Heart left ventricle (tissue), 16 donors: ENCODE measurements at regions not wholly inside any gene's neighbourhood (a gene's known extent, or its start where the extent isn't known, plus 50 kb on each side); places are given as distances from the start of the nearest gene placed in this dataset.
A peak's percentile ranks its signal among the peaks of the same experiment; 100 is the strongest.

Experiments used
- ATAC-seq, 4 donors: fragments of 200-7000 bp; cut with Tn5 transposase; one replicate each; pipeline ENCODE4 v1.9.1; 2020 to 2022; ENCODE audit warnings: moderate library complexity in 4 of 4, mild to moderate bottlenecking in 3 of 4, moderate number of reproducible peaks in 1 of 4
- DNase-seq, 5 donors: peaks; one replicate each; pipeline ENCODE4 v3.0.0-alpha.2; 2020
- H3K27ac ChIP-seq, 12 donors: fragments of 200-600 bp; sonication (generic) in 4 of 12; one replicate each; pipeline versions ENCODE4 v1.5.0 to v1.8.0; 2016 to 2022; ENCODE audit warnings: mild to moderate bottlenecking in 2 of 12
- H3K27me3 ChIP-seq, 9 donors: fragments of 200-600 bp; sonication (generic) in 2 of 9; one replicate each; pipeline versions ENCODE4 v1.5.1 to v1.8.0; 2016 to 2022; ENCODE audit warnings: mild to moderate bottlenecking in 3 of 9
- H3K36me3 ChIP-seq, 9 donors: fragments of 200-600 bp; sonication (generic) in 2 of 9; one replicate each; pipeline versions ENCODE4 v1.5.0 to v1.8.0; 2018 to 2022; ENCODE audit warnings: mild to moderate bottlenecking in 2 of 9
- H3K4me1 ChIP-seq, 12 donors: fragments of 200-600 bp; sonication (generic) in 4 of 12; one replicate each; pipeline versions ENCODE4 v1.5.0 to v1.8.0; 2016 to 2022; ENCODE audit warnings: mild to moderate bottlenecking in 3 of 12
- H3K4me3 ChIP-seq, 12 donors: fragments of 200-600 bp; sonication (generic) in 4 of 12; one replicate each; pipeline versions ENCODE4 v1.5.0 to v1.8.0; 2017 to 2022; ENCODE audit warnings: mild to moderate bottlenecking in 9 of 12, moderate library complexity in 4 of 12
- H3K9me3 ChIP-seq, 12 donors: fragments of 200-600 bp; sonication (generic) in 4 of 12; one replicate each; pipeline versions ENCODE4 v1.5.0 to v1.8.0; 2016 to 2022; ENCODE audit warnings: mild to moderate bottlenecking in 1 of 12
- CTCF ChIP-seq, 12 donors: fragments of 200-600 bp; sonication (generic) in 4 of 12; IDR thresholded peaks; one replicate each; pipeline versions ENCODE4 v1.5.0 to v1.8.0; 2018 to 2022; ENCODE audit warnings: antibody characterized with exemption in 12 of 12, mild to moderate bottlenecking in 5 of 12
- POLR2A ChIP-seq, 2 donors: fragments of 450-650 bp; IDR thresholded peaks; one replicate each; pipeline ENCODE4 v1.6.1; 2017; ENCODE audit warnings: antibody characterized with exemption in 2 of 2, mild to moderate bottlenecking in 2 of 2, moderate library complexity in 2 of 2
- WGBS, 4 donors: extraction: QIAGEN DNeasy Blood & Tissue Kit in 2 of 4; methylation state at CpG; one replicate each; pipeline versions ENCODE4 v1.1.5 to v1.1.7; 2013 to 2018; 5-methylcytosine and 5-hydroxymethylcytosine counted together
- intact Hi-C, 10 donors: fragments of 100-400 bp; cut with DNase I; formaldehyde crosslinking; loops; one replicate each; pipeline versions ENCODE4 v1.11.1 to v1.14.2; 2022
- donor health status: ischemic (EF 13 %, LVEDD 7.1; RV severe dilation, severe dysfunction).
- donor health status: healthy with polysubstance abuse.
- donor health status: DM: no; HTN: yes; CAD: no.
- donor health status: DM: no; HTN: no; CAD: no.
- donor health status: ischemic (EF 25% LVEDD 6.9; RV normal size, moderate dysfunction).
- donor health status: ischemic (EF 25% LVEDD 5.7; RV mildly dilated, moderate dysfunction).
- donor health status: healthy.
- donor health status: DM: yes; HTN: yes; CAD: no.
- donor health status: ischemic (EF 35%, LVEDD 5.7; RV mildly dilated, moderate dysfunction).
- donor health status: nonischemic (EF 11% LVEDD 7.7; RV severe dilation, severe dysfunction).
- donor health status: DM: yes; HTN: yes; CAD: no.
- donor health status: PGD.
- donor health status: ischemic (EF 29% LVEDD 5.4; RV normal size, mild dysfunction).
- donor health status: nonischemic (EF 23%, LVEDD 6.1; RV moderate dilation, normal function).

DNA sequence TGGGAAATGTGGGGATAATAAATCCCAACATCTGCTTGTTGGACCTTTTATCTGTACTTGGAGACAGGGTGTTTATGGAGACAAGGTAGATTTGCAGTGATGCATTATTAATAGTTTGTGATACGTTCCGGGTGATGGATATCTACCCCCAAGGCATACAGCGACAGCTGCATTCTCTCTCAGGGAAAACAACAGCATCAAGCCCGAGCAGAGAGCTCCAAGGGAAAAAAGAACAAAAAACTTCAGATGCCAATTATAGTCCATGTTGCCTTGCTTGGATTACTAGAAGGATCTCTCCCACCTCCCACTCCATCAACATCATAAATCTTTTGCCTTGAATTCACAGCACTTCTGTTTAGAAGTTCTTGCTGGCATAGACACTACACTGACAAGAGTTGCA is 187.5 kb upstream of the CDH11 start:
- Histone ChIP-seq H3K27me3 (no peaks in the 10 kb centered on the region), H3K9me3 (no peaks in the 10 kb centered on the region), H3K27ac (no peak overlapping the region), H3K36me3 (no peaks in the 10 kb centered on the region), H3K4me3 (no peak overlapping the region), H3K4me1 (peaks cover 0 to 26% (median 1%) of the 10 kb centered on the region in 12 donors)
- TF ChIP-seq CTCF (IDR thresholded peaks at IDR 0.05) (no peak), POLR2A (IDR thresholded peaks at IDR 0.05) (no peak)
- 36 to 58% (median 51%) methylated on average over 4 of the region's 4 CpGs for WGBS, 4 donors
- no peak for DNase-seq
- intact Hi-C loops = loop anchor here in 1 of 10 donors (5.0 kb wide), 1 partner anchor 62 kb away; no protein-coding TSS in a partner anchor
- no peak for ATAC-seq

GRCh38 chr16:65308506-65308905 is 186.6 kb upstream of the CDH11 start:
- WGBS, 4 donors = 60 to 71% (median 65%) methylated on average over 2 of the region's 2 CpGs

GRCh38 chr16:65307286-65307685 is 185.4 kb upstream of the CDH11 start:
- Histone ChIP-seq H3K27ac (no peak overlapping the region), H3K36me3 (no peaks in the 10 kb centered on the region), H3K4me3 (no peak overlapping the region), H3K27me3 (no peaks in the 10 kb centered on the region), H3K4me1 (peaks cover 0 to 20% (median 0%) of the 10 kb centered on the region in 12 donors), H3K9me3 (no peaks in the 10 kb centered on the region)
- intact Hi-C loops = loop anchor here in 1 of 10 donors (5.0 kb wide), 1 partner anchor 60 kb away; no protein-coding TSS in a partner anchor
- 86 to 94% (median 91%) methylated on average over 5 of the region's 5 CpGs for WGBS, 4 donors
- ATAC-seq (no peak), DNase-seq (no peak)
- no peak for TF ChIP-seq POLR2A (IDR thresholded peaks at IDR 0.05)
- no peak for TF ChIP-seq CTCF (IDR thresholded peaks at IDR 0.05)

More at GRCh38 chr16:65308506-65308905, 186.6 kb upstream of the CDH11 start:
- ATAC-seq = peak in 1 of 4 donors; percentile 27
- H3K9me3 ChIP-seq = no peaks in the 10 kb centered on the region
- H3K4me3 ChIP-seq = no peak overlapping the region
- peaks cover 0 to 24% (median 0%) of the 10 kb centered on the region in 12 donors for H3K4me1 ChIP-seq
- H3K27ac ChIP-seq = no peak overlapping the region
- H3K36me3 ChIP-seq = no peaks in the 10 kb centered on the region
- DNase-seq = no peak
- no peaks in the 10 kb centered on the region for H3K27me3 ChIP-seq
- intact Hi-C loops = loop anchor here in 1 of 10 donors (5.0 kb wide), 1 partner anchor 61 kb away; no protein-coding TSS in a partner anchor
- TF ChIP-seq POLR2A (IDR thresholded peaks at IDR 0.05) = no peak
- TF ChIP-seq CTCF (IDR thresholded peaks at IDR 0.05) = no peak

DNA sequence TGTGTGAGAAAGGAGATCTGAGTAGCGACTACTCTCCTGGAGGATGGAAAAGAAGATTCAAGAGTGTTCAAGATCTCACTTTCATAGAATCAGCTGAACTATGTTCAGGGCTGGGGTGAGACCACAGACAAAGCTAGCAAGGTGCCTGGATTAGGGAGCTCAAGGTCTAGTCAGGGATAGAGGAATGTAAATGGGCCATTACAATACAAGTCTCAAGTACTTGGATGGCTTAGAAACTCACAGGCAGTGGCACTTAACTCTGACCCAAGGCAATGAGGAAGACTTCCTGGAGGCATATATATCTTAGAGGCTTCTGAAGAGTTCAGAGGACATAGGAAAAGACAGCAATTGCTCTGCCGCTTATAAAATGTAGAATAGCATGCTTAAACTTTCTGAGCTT is 184.9 kb upstream of the CDH11 start:
- H3K9me3 ChIP-seq = no peaks in the 10 kb centered on the region
- H3K36me3 ChIP-seq = no peaks in the 10 kb centered on the region
- intact Hi-C loops = loop anchor here in 1 of 10 donors (5.0 kb wide), 1 partner anchor 59 kb away; no protein-coding TSS in a partner anchor
- TF ChIP-seq POLR2A (IDR thresholded peaks at IDR 0.05) (no peak), CTCF (IDR thresholded peaks at IDR 0.05) (no peak)
- ATAC-seq (no peak), DNase-seq (no peak)
- H3K4me1 ChIP-seq = peaks cover 0 to 20% (median 0%) of the 10 kb centered on the region in 12 donors
- no peak overlapping the region for H3K4me3 ChIP-seq
- H3K27ac ChIP-seq = no peak overlapping the region
- H3K27me3 ChIP-seq = no peaks in the 10 kb centered on the region
- WGBS, 4 donors = 48 to 74% (median 59%) methylated on average over 2 of the region's 2 CpGs
